NCI-H524 (cell line): ENCODE measurements at regions not wholly inside any gene's neighbourhood (a gene's known extent, or its start where the extent isn't known, plus 50 kb on each side); places are given as distances from the start of the nearest gene placed in this dataset.
"Not testable (repeated sequence)": the region's sequence is repeated elsewhere in the genome, so short reads cannot be mapped to it uniquely, and the experiment has no call there.

Experiments
- DNase-seq, 2 experiments: peaks; one replicate each; lab custom pipeline; 2025; lab: John Stamatoyannopoulos, UW

- no peak for DNase-seq
Measured at GRCh38 chr4:79743014-79743413, 330.0 kb downstream of the ANTXR2 start.

DNA sequence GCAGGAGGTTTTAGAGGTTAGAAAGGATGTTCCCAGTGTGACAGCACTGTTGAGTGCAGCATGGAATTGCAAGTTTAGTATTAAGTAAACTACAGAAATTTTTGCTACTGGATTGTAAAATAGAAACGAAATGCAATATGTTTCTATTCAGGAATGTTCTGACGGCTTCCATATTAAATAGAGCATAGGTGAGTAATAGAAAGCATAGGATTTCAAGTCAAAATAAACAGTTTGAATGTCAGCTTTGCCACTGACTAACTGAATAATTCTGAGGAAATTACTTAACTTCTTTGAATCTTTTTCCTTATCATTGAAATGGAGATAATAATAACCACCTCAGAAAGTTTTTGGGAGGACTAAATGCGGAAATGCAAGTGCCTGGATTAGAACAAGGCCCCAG lies 331.9 kb upstream of the GK2 start:
- DNase-seq, result no peak

DNA sequence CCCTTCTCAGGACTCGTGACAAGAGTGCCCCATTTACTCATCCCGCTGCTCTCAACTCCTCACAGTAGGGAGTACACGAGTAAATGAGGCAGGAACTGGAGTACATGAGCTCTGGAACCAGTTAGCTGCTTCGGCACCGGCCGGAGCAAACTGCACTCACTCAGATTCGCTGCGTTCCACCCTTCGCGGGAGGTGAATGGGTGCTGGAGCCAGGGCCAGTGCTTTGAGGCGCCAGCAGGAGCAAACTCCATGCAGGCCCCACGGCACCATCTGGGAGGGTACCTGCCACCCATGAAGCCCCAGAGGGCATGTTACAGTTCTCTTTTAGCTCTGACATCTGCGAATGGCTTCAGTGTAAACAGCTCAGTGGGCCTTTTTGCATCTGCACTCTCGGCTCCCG lies 315.5 kb upstream of the GK2 start:
- DNase-seq, result peak in 1 of 2 experiments; percentile 32

DNA sequence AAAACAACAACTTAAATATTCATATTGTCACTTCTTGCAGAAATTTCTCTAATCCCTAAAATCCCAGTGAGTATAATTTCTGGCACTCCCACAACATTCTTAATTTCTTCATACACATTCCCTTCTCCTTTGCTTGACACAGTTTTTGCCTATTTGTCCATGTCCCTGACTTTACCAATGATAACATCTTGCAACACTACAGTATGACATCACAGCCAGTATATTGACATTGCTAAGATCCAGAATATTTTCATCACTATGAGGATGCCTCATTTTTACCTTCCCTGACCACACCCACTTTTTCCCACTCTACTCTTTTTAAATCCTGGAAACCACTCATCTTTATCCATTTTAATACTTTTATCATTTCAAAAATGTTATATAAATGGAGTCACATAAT lies 292.3 kb upstream of the GK2 start:
- no peak for DNase-seq

- DNase-seq, result peak in 1 of 2 experiments; percentile 19
Measured at GRCh38 chr4:79697444-79697843, 289.4 kb upstream of the GK2 start.

- not testable (repeated sequence) for DNase-seq
Measured at GRCh38 chr4:79696534-79696933, 288.5 kb upstream of the GK2 start.

GRCh38 chr4:79695848-79696247 lies 287.8 kb upstream of the GK2 start:
- DNase-seq, result no peak

DNA sequence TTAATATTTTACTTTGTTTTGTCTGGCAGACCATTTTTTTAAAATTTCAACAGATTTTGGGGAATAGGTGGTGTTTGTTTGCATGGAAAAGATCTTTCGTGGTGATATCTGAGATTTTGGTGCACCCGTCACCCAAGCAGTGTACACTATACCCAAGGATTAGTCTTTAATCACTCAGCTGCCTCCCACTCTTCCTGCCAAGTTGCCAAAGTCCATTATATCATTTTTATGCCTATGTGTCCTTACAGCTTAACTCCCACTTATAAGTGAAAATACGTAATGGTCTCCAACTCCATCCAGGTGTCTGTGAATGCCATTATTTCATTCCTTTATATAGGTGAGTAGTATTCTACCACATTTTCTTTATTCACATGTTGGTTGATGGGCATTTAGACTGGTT lies 281.7 kb upstream of the GK2 start:
- DNase-seq, result no peak

DNA sequence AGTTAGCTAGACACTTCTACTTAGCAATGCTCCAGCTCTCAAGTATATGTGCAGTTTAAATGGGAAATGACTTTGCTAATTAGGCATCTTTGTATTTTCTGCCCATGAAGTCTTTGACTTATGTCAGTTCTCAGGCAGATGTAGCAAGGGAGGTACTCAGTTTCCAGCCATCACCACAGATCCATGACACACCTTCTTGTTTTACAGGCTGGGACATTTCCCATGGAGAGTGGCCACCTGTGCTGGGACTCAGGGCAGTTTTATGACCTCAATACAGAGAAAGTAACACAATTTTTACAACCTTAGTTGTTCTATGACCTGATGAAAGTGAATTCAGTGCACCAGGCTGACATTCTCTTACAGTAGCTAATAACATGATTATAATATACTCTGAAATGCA lies 280.7 kb upstream of the GK2 start:
- DNase-seq, result no peak

GRCh38 chr4:79687006-79687405 lies 279.0 kb upstream of the GK2 start:
- peak; percentile 73 to 82 for DNase-seq

GRCh38 chr4:79685542-79685941 lies 277.5 kb upstream of the GK2 start:
- DNase-seq, result no peak

- no peak for DNase-seq
Measured at GRCh38 chr4:79684516-79684915, 276.5 kb upstream of the GK2 start.

DNA sequence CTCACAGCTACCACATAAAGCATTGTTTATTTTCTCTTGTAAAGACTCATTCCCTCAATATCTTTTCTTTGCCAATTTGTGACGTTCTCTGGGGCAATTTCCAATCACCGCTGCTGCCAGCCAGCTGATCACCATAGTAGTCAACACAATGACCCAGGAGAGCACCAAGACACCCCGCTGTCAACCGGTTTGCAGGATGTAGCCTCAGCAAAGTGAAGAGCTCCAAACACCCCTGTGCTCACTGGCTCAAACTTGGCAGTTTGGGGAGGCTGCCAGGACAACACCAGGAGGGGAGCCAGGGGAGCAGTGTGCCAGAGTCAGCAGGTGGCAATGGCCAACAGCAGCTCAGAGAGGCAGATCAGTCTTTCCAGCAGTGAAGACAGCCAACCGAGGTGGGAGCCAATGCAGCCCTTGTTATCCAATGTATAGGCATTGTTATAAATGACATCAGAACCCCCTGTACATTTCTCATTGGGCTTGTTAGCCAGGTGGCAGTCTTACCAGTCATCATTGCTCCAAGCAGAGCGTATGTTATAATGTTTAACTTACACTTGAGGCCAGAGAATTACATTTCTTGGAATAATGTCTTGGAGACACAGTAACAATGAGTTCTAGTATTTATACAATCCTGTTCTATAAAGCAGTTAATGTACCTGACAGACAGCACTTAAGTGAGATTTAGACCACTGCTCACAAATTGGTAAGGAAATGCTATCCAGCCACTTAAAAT lies 274.9 kb upstream of the GK2 start:
- DNase-seq, result no peak

GRCh38 chr4:79682161-79682560 lies 274.1 kb upstream of the GK2 start:
- no peak for DNase-seq

DNA sequence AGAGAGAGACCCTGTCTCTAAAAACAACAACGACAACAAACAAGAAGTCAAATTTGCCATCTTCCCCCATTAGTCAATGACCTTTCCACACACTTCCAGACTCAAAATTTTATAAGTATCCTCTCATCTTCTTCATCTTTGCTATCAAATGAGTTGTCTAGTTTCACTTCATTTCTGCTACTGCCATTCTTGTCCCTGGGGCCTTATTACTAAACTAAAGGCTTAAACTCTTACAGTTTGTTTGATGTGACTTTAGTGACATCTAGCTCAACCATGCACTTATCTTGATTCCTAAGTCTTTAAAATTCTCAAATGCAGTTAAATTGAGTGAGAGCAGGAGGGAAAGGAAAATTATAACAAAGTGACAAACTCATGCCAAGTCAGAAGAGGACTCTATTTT lies 271.8 kb upstream of the GK2 start:
- no peak for DNase-seq

DNA sequence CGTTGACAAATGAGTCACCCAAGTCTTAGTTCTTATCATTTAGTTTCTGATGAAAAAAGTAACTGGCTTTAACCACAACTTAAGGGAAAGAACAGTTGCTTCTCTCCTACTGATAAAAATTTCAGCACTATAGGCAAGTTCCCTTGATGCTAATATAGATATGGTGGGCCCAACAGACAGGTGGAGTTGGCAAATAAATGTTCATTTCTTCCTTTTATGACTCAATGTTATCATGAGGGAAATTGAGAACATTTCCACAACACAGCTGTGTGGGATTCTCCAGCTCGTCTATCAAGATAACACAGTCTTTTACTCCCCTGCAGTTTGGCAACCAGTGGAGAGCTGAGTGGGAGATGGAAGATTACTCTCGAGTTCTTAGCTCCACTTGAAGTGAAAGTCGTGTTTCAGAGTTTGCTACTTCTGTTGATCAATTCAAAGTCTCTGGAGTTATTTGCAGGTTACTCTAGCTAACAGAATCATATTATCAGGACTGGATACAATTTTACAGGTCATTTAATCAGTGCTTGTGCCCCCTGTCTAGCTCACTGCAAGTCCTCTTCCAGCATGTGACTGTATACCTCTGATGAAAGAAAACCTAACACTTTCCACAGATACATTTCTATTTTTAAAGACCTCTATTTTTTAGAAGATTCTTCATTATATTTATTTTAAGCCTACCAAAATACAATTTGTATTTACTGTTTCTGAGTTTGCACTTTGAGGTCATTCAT lies 270.6 kb upstream of the GK2 start:
- no peak for DNase-seq

- no peak for DNase-seq
Measured at GRCh38 chr4:79676705-79677104, 268.7 kb upstream of the GK2 start.

DNA sequence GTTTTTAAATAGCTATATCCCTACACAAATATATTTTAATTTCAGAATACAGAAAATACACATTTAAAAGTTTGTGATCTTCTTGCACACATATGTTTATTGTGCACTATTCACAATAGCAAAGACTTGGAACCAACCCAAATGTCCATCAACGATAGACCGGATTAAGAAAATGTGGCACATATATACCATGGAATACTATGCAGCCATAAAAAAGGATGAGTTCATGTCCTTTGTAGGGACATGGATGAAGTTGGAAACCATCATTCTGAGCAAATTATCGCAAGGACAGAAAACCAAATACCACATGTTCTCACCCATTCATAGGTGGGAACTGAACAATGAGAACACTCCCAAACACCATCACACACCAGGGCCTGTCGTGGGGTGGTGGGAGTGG lies 266.9 kb upstream of the GK2 start:
- DNase-seq, result not testable (repeated sequence)

- no peak for DNase-seq
Measured at GRCh38 chr4:79673898-79674297, 265.9 kb upstream of the GK2 start.

DNA sequence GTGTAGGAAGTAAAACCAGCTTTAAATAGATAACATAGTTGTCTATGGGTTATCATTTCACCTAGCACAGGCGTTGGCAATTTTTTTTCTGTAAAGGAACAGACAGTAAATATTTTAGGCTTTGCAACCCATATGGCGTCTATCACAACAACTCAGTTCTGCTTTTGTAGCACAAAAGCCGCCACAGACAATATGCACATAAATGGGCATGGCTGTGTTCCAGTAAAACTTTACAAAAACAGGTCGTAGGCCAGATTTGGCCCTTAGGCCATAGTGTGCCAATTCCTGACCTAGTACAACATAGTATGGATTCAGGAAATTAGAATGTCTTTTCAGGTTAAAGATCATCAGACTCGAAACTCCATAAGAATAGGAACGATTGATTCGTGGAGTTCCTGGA lies 265.3 kb upstream of the GK2 start:
- no peak for DNase-seq

GRCh38 chr4:79666875-79667274 lies 258.8 kb upstream of the GK2 start:
- DNase-seq, result no peak

- DNase-seq, result no peak
Measured at GRCh38 chr4:79666112-79666511, 258.1 kb upstream of the GK2 start.

GRCh38 chr4:79663865-79664264 lies 255.8 kb upstream of the GK2 start:
- no peak for DNase-seq

GRCh38 chr4:79663141-79663540 lies 255.1 kb upstream of the GK2 start:
- DNase-seq, result no peak
